ENCODE measurements at regions not wholly inside any gene's neighbourhood (a gene's known extent, or its start where the extent isn't known, plus 50 kb on each side); places are given as distances from the start of the nearest gene placed in this dataset.
"Not testable (repeated sequence)": the region's sequence is repeated elsewhere in the genome, so short reads cannot be mapped to it uniquely, and the experiment has no call there.

GRCh38 chr13:88014527-88014926 lies 343.4 kb downstream of the SLITRK5 start:
- no peaks in the 10 kb centered on the region for H3K36me3 ChIP-seq (ENCODE audit: control insufficient read depth in 2 of 2, insufficient read depth in 2 of 2, low read length in 1 of 2)
- WGBS, result 85% methylated on average over 2 of the region's 2 CpGs

DNA sequence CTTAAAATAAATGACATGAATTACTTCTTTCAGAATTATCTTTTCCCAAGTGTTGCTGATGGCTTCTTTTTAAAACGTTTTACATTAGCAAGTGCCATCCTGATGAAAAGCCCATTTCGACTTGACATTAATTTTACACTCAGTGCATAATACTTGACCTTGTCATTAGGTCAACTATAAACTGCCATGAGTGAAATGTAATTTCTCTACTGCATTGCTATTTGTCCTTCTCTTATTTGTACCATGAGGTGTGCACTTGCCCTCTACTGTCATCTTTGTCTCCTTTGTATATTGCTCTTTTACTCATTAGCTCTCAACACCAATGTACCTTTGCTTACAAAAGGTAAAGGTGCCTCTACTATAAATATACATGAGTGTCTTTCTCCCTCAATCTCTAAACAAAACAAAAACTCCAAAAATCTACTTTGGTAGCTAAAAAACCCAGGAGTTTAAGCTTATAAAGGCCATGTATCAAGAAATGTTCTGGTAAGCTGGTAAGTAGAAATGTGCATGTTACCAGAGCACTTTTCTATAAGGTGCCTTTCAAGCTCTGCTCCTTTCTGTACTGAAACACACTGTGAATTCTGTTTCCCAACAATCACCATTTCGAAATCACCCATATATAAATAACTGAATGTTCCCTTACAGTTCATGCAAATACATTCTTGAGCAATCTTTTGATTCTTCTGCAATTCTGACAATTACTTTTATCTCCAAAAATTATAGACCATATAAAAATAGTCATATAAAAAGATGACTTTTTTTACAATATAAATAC lies 351.4 kb downstream of the SLITRK5 start:
- H3K4me3 ChIP-seq (ENCODE audit: low read length in 2 of 2), result no peak overlapping the region
- DNase-seq (ENCODE audit: low read depth in 6 of 9, low spot score in 9 of 9), result no peak
- H3K27me3 ChIP-seq (ENCODE audit: control insufficient read depth in 2 of 2, insufficient read depth in 1 of 2, low read length in 1 of 2), result no peaks in the 10 kb centered on the region
- WGBS, result 75% methylated on average over 3 of the region's 3 CpGs
- H3K9me3 ChIP-seq (ENCODE audit: control insufficient read depth in 2 of 2, insufficient read depth in 1 of 2, low read length in 1 of 2), result peaks cover 0 to 7% of the 10 kb centered on the region in 2 donors
- H3K36me3 ChIP-seq (ENCODE audit: control insufficient read depth in 2 of 2, insufficient read depth in 2 of 2, low read length in 1 of 2), result no peaks in the 10 kb centered on the region
- H3K4me1 ChIP-seq (ENCODE audit: control insufficient read depth in 2 of 2, insufficient read depth in 2 of 2, low read length in 2 of 2), result no peaks in the 10 kb centered on the region
- no peak overlapping the region for H3K27ac ChIP-seq (ENCODE audit: low read depth in 1 of 2, low read length in 1 of 2)

More at GRCh38 chr13:88014527-88014926, 343.4 kb downstream of the SLITRK5 start:
- Histone ChIP-seq H3K4me3 (ENCODE audit: low read length in 2 of 2) (no peak overlapping the region), H3K27me3 (ENCODE audit: control insufficient read depth in 2 of 2, insufficient read depth in 1 of 2, low read length in 1 of 2) (no peaks in the 10 kb centered on the region), H3K4me1 (ENCODE audit: control insufficient read depth in 2 of 2, insufficient read depth in 2 of 2, low read length in 2 of 2) (no peaks in the 10 kb centered on the region), H3K9me3 (ENCODE audit: control insufficient read depth in 2 of 2, insufficient read depth in 1 of 2, low read length in 1 of 2) (peaks cover 0 to 7% of the 10 kb centered on the region in 2 donors), H3K27ac (ENCODE audit: low read depth in 1 of 2, low read length in 1 of 2) (no peak overlapping the region)
- DNase-seq (ENCODE audit: low read depth in 6 of 9, low spot score in 9 of 9), result no peak

DNA sequence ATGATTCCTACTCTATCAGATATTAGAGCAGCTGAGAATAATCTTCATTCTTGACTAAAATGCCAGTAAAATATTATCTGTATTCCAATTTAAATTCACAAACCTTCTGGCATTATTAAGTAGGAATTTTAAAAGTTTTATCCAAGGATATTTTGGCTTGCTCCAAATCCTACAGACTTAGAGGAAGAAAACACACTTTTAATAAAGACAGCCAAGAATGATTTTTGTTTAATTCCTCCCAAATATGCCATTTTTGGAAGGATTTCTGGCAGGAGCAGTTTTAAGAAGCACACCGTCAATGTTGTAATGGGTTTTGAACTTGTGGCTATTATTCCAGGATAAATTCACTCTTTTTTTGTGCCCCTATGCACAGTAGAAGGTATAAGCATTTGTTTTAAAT lies 355.1 kb downstream of the SLITRK5 start:
- DNase-seq (ENCODE audit: low read depth in 6 of 9, low spot score in 9 of 9), result no peak
- H3K36me3 ChIP-seq (ENCODE audit: control insufficient read depth in 2 of 2, insufficient read depth in 2 of 2, low read length in 1 of 2), result no peaks in the 10 kb centered on the region
- H3K4me1 ChIP-seq (ENCODE audit: control insufficient read depth in 2 of 2, insufficient read depth in 2 of 2, low read length in 2 of 2), result no peaks in the 10 kb centered on the region
- H3K27me3 ChIP-seq (ENCODE audit: control insufficient read depth in 2 of 2, insufficient read depth in 1 of 2, low read length in 1 of 2), result no peaks in the 10 kb centered on the region
- no peaks in the 10 kb centered on the region for H3K9me3 ChIP-seq (ENCODE audit: control insufficient read depth in 2 of 2, insufficient read depth in 1 of 2, low read length in 1 of 2)
- no peak overlapping the region for H3K4me3 ChIP-seq (ENCODE audit: low read length in 2 of 2)
- no peak overlapping the region for H3K27ac ChIP-seq (ENCODE audit: low read depth in 1 of 2, low read length in 1 of 2)
- WGBS, result 44% methylated on average over 1 of the region's 1 CpG

- Histone ChIP-seq H3K27me3 (ENCODE audit: control insufficient read depth in 2 of 2, insufficient read depth in 1 of 2, low read length in 1 of 2) (no peaks in the 10 kb centered on the region), H3K27ac (ENCODE audit: low read depth in 1 of 2, low read length in 1 of 2) (no peak overlapping the region), H3K9me3 (ENCODE audit: control insufficient read depth in 2 of 2, insufficient read depth in 1 of 2, low read length in 1 of 2) (no peaks in the 10 kb centered on the region), H3K36me3 (ENCODE audit: control insufficient read depth in 2 of 2, insufficient read depth in 2 of 2, low read length in 1 of 2) (no peaks in the 10 kb centered on the region), H3K4me3 (ENCODE audit: low read length in 2 of 2) (no peak overlapping the region), H3K4me1 (ENCODE audit: control insufficient read depth in 2 of 2, insufficient read depth in 2 of 2, low read length in 2 of 2) (no peaks in the 10 kb centered on the region)
- no peak for DNase-seq (ENCODE audit: low read depth in 6 of 9, low spot score in 9 of 9)
Measured at GRCh38 chr13:88031980-88032559, 360.9 kb downstream of the SLITRK5 start.

DNA sequence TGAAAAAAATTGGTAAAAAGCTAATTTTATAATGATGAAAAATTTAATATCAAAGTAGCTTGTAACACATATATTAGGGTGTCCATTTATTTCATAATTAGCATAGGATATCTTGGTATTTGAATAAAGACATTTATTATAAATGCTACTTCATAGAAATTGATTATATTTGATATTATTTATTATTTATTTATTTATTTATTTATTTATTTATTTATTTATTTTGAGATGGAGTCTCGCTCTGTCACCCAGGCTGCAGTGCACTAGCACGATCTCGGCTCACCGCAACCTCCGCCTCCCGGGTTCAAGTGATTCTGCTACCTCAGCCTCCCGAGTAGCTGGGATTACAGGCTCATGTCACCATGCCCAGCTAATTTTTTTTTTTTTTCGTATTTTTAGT lies 365.0 kb downstream of the SLITRK5 start:
- not testable (repeated sequence) for H3K4me1 ChIP-seq (ENCODE audit: control insufficient read depth in 2 of 2, insufficient read depth in 2 of 2, low read length in 2 of 2); H3K27ac ChIP-seq (ENCODE audit: low read depth in 1 of 2, low read length in 1 of 2); H3K4me3 ChIP-seq (ENCODE audit: low read length in 2 of 2); H3K9me3 ChIP-seq (ENCODE audit: control insufficient read depth in 2 of 2, insufficient read depth in 1 of 2, low read length in 1 of 2); H3K36me3 ChIP-seq (ENCODE audit: control insufficient read depth in 2 of 2, insufficient read depth in 2 of 2, low read length in 1 of 2); H3K27me3 ChIP-seq (ENCODE audit: control insufficient read depth in 2 of 2, insufficient read depth in 1 of 2, low read length in 1 of 2); DNase-seq (ENCODE audit: low read depth in 6 of 9, low spot score in 9 of 9)
- WGBS, result 96% methylated on average over 8 of the region's 8 CpGs

DNA sequence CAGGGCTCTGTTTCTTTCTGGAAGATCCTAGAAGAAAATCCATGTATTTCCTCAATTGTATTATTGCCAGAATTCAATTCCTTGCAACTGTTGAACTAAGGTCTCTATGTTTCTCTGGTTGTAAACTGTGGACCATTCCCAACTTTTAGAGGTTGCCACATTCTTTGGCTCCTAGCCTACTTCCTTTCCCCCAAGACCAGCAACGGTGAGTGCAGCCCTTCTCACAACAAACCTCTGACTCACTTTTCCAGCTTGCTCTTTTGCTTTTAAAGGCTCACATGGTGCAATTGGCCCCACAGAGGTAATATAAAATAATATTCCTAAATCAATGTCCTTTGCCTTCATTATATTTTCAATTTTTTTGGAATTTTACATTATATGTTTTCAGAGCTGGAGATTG lies 371.3 kb downstream of the SLITRK5 start:
- Histone ChIP-seq H3K4me3 (ENCODE audit: low read length in 2 of 2) (no peak overlapping the region), H3K4me1 (ENCODE audit: control insufficient read depth in 2 of 2, insufficient read depth in 2 of 2, low read length in 2 of 2) (no peaks in the 10 kb centered on the region), H3K27me3 (ENCODE audit: control insufficient read depth in 2 of 2, insufficient read depth in 1 of 2, low read length in 1 of 2) (no peaks in the 10 kb centered on the region), H3K9me3 (ENCODE audit: control insufficient read depth in 2 of 2, insufficient read depth in 1 of 2, low read length in 1 of 2) (no peaks in the 10 kb centered on the region), H3K27ac (ENCODE audit: low read depth in 1 of 2, low read length in 1 of 2) (no peak overlapping the region), H3K36me3 (ENCODE audit: control insufficient read depth in 2 of 2, insufficient read depth in 2 of 2, low read length in 1 of 2) (no peaks in the 10 kb centered on the region)
- WGBS, result 87% methylated on average over 1 of the region's 1 CpG
- DNase-seq (ENCODE audit: low read depth in 6 of 9, low spot score in 9 of 9), result no peak

DNA sequence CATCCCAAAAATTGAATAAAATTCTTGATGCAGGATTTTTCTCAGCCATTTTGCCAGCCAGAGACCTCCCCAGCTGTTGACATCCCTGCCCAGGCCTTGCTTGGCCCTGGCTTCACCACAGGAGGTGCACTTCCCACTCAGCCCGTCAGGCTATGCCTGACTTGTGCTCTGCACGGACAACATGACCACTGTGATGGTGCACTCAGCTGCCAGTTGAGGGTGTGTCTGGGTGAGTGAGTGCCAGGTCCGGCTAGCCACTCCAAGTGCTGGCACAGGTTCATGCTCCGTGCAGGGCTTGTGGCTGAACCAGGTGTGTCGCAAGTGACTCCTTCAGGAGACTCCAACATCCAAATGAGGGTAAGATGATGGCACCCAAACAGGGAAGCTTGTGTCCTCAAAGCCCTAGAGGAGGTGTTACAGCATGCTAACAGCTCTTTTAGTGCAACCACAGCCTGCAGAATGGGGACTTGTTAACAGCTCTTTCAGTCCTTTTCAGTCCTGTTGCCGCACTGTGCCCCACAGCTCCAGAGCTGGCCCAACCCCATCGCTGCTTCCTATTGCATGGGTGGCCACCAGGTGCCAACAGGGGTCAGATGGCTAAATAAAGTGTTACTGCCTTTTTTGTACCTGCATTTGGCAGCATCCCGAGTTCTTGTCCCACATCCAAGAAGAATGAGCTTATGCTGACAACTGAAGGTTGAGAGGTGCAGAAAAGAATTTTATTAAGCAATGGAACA lies 380.7 kb downstream of the SLITRK5 start:
- H3K27me3 ChIP-seq (ENCODE audit: control insufficient read depth in 2 of 2, insufficient read depth in 1 of 2, low read length in 1 of 2), result no peaks in the 10 kb centered on the region
- no peak overlapping the region for H3K4me3 ChIP-seq (ENCODE audit: low read length in 2 of 2)
- H3K27ac ChIP-seq (ENCODE audit: low read depth in 1 of 2, low read length in 1 of 2), result no peak overlapping the region
- H3K9me3 ChIP-seq (ENCODE audit: control insufficient read depth in 2 of 2, insufficient read depth in 1 of 2, low read length in 1 of 2), result peaks cover 0 to 7% of the 10 kb centered on the region in 2 donors
- H3K36me3 ChIP-seq (ENCODE audit: control insufficient read depth in 2 of 2, insufficient read depth in 2 of 2, low read length in 1 of 2), result no peaks in the 10 kb centered on the region
- 81% methylated on average over 8 of the region's 8 CpGs for WGBS
- DNase-seq (ENCODE audit: low read depth in 6 of 9, low spot score in 9 of 9), result no peak
- no peaks in the 10 kb centered on the region for H3K4me1 ChIP-seq (ENCODE audit: control insufficient read depth in 2 of 2, insufficient read depth in 2 of 2, low read length in 2 of 2)

GRCh38 chr13:88063741-88064140 lies 392.6 kb downstream of the SLITRK5 start:
- H3K4me3 ChIP-seq (ENCODE audit: low read length in 2 of 2), result no peak overlapping the region
- no peak for DNase-seq (ENCODE audit: low read depth in 6 of 9, low spot score in 9 of 9)
- H3K27me3 ChIP-seq (ENCODE audit: control insufficient read depth in 2 of 2, insufficient read depth in 1 of 2, low read length in 1 of 2), result no peaks in the 10 kb centered on the region
- H3K4me1 ChIP-seq (ENCODE audit: control insufficient read depth in 2 of 2, insufficient read depth in 2 of 2, low read length in 2 of 2), result no peaks in the 10 kb centered on the region
- WGBS, result 0% methylated on average over 1 of the region's 1 CpG
- H3K9me3 ChIP-seq (ENCODE audit: control insufficient read depth in 2 of 2, insufficient read depth in 1 of 2, low read length in 1 of 2), result no peaks in the 10 kb centered on the region
- H3K36me3 ChIP-seq (ENCODE audit: control insufficient read depth in 2 of 2, insufficient read depth in 2 of 2, low read length in 1 of 2), result no peaks in the 10 kb centered on the region
- no peak overlapping the region for H3K27ac ChIP-seq (ENCODE audit: low read depth in 1 of 2, low read length in 1 of 2)

- 98% methylated on average over 2 of the region's 2 CpGs for WGBS
- Histone ChIP-seq H3K4me1 (ENCODE audit: control insufficient read depth in 2 of 2, insufficient read depth in 2 of 2, low read length in 2 of 2) (no peaks in the 10 kb centered on the region), H3K27me3 (ENCODE audit: control insufficient read depth in 2 of 2, insufficient read depth in 1 of 2, low read length in 1 of 2) (no peaks in the 10 kb centered on the region), H3K9me3 (ENCODE audit: control insufficient read depth in 2 of 2, insufficient read depth in 1 of 2, low read length in 1 of 2) (no peaks in the 10 kb centered on the region), H3K4me3 (ENCODE audit: low read length in 2 of 2) (no peak overlapping the region), H3K36me3 (ENCODE audit: control insufficient read depth in 2 of 2, insufficient read depth in 2 of 2, low read length in 1 of 2) (no peaks in the 10 kb centered on the region), H3K27ac (ENCODE audit: low read depth in 1 of 2, low read length in 1 of 2) (no peak overlapping the region)
- no peak for DNase-seq (ENCODE audit: low read depth in 6 of 9, low spot score in 9 of 9)
Measured at GRCh38 chr13:88066847-88067246, 395.7 kb downstream of the SLITRK5 start.

Data from thymus (tissue), 11 donors.